Colonic mucosa (tissue), 4 donors: ENCODE measurements at regions not wholly inside any gene's neighbourhood (a gene's known extent, or its start where the extent isn't known, plus 50 kb on each side); places are given as distances from the start of the nearest gene placed in this dataset.
"Not testable (repeated sequence)": the region's sequence is repeated elsewhere in the genome, so short reads cannot be mapped to it uniquely, and the experiment has no call there.

Source experiments
- DNase-seq: peaks from one replicate; pipeline ENCODE4 v3.0.0-alpha.2; 2020
- H3K27ac ChIP-seq: fragments of 200-600 bp; one replicate; pipeline ENCODE4 v1.8.0; 2021
- H3K27me3 ChIP-seq: fragments of 200-600 bp; one replicate; pipeline ENCODE4 v1.8.0; 2021
- H3K36me3 ChIP-seq: fragments of 200-600 bp; one replicate; pipeline ENCODE4 v1.8.0; 2021
- H3K4me1 ChIP-seq: fragments of 200-600 bp; one replicate; pipeline ENCODE4 v1.8.0; 2021; ENCODE audit warnings: mild to moderate bottlenecking
- H3K4me3 ChIP-seq: fragments of 200-600 bp; one replicate; pipeline ENCODE4 v1.8.0; 2021
- H3K9ac ChIP-seq, 2 donors: one replicate each; pipeline ENCODE4 v1.7.0; 2013; ENCODE audit warnings: control low read depth in 2 of 2, low read depth in 2 of 2, low read length in 2 of 2
- H3K9me3 ChIP-seq: fragments of 200-600 bp; one replicate; pipeline ENCODE4 v1.8.0; 2021
- CTCF ChIP-seq: fragments of 200-600 bp; IDR thresholded peaks from one replicate; pipeline ENCODE4 v1.8.0; 2022; ENCODE audit warnings: antibody characterized with exemption, mild to moderate bottlenecking
- intact Hi-C: fragments of 100-400 bp; cut with DNase I; formaldehyde crosslinking; loops from one replicate; pipeline ENCODE4 v1.14.1; 2022
- donor health status: healthy.
- donor health status: DM: no; HTN: no; CAD: no.
- donor health status: DM: no; HTN: no; CAD: no.

- no peak overlapping the region for H3K27ac ChIP-seq
- no peak for DNase-seq
- no peaks in the 10 kb centered on the region for H3K9me3 ChIP-seq
- TF ChIP-seq CTCF: no peak
- no peaks in the 10 kb centered on the region for H3K27me3 ChIP-seq
- H3K4me1 ChIP-seq: no peaks in the 10 kb centered on the region
- no peak overlapping the region for H3K4me3 ChIP-seq
- H3K36me3 ChIP-seq: no peaks in the 10 kb centered on the region
- no peak overlapping the region for H3K9ac ChIP-seq
- intact Hi-C loops: no loop called here
These were observed 186.2 kb upstream of the FRMD6 start for GRCh38 chr14:51465486-51465885.

GRCh38 chr14:51467392-51467791 lies 184.3 kb upstream of the FRMD6 start:
- H3K4me1 ChIP-seq, H3K27ac ChIP-seq, intact Hi-C loops: not testable (repeated sequence)

DNA sequence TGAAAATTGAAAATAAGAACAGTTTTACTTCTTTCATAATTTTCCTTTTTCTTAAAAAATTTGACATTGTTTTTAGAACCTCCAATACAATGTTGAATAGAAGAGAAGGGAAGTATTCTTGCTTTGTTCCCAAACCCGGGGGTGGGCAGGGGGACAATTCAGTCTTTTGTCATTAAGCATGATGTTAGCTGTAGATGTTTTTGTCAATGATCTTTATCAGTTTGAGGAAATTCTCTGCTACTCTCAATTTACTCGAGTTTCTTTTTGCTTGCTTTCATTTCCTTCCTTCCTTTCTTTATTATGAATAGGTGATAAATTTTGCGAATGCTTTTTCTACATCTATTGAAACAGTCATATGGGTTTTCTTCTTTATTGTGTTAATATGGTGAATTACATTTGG lies 183.2 kb upstream of the FRMD6 start:
- no peaks in the 10 kb centered on the region for H3K36me3 ChIP-seq
- no peak overlapping the region for H3K27ac ChIP-seq
- DNase-seq: no peak
- no peak for TF ChIP-seq CTCF
- H3K4me1 ChIP-seq: no peaks in the 10 kb centered on the region
- H3K27me3 ChIP-seq: no peaks in the 10 kb centered on the region
- no peak overlapping the region for H3K4me3 ChIP-seq
- H3K9ac ChIP-seq: no peak overlapping the region
- intact Hi-C loops: no loop called here
- no peaks in the 10 kb centered on the region for H3K9me3 ChIP-seq

More at GRCh38 chr14:51467392-51467791, 184.3 kb upstream of the FRMD6 start:
- not testable (repeated sequence) for H3K9ac ChIP-seq, H3K36me3 ChIP-seq, H3K4me3 ChIP-seq, H3K27me3 ChIP-seq, DNase-seq, H3K9me3 ChIP-seq

- no peak for TF ChIP-seq CTCF
- Histone ChIP-seq H3K27me3 (no peaks in the 10 kb centered on the region), H3K4me3 (no peak overlapping the region), H3K36me3 (no peaks in the 10 kb centered on the region), H3K9ac (no peak overlapping the region), H3K27ac (no peak overlapping the region), H3K9me3 (no peaks in the 10 kb centered on the region), H3K4me1 (no peaks in the 10 kb centered on the region)
- intact Hi-C loops: no loop called here
- no peak for DNase-seq
These were observed 178.8 kb upstream of the FRMD6 start for GRCh38 chr14:51472881-51473280.

GRCh38 chr14:51473351-51473750 lies 178.4 kb upstream of the FRMD6 start:
- H3K4me1 ChIP-seq: no peaks in the 10 kb centered on the region
- DNase-seq: no peak
- no peaks in the 10 kb centered on the region for H3K36me3 ChIP-seq
- H3K9ac ChIP-seq: no peak overlapping the region
- TF ChIP-seq CTCF: no peak
- intact Hi-C loops: no loop called here
- H3K9me3 ChIP-seq: no peaks in the 10 kb centered on the region
- H3K27me3 ChIP-seq: no peaks in the 10 kb centered on the region
- no peak overlapping the region for H3K27ac ChIP-seq
- no peak overlapping the region for H3K4me3 ChIP-seq

- Histone ChIP-seq H3K27me3 (no peaks in the 10 kb centered on the region), H3K4me3 (no peak overlapping the region), H3K9ac (no peak overlapping the region), H3K4me1 (no peaks in the 10 kb centered on the region), H3K9me3 (no peaks in the 10 kb centered on the region), H3K36me3 (no peaks in the 10 kb centered on the region), H3K27ac (no peak overlapping the region)
- intact Hi-C loops: no loop called here
- DNase-seq: no peak
- TF ChIP-seq CTCF: no peak
These were observed 177.7 kb upstream of the FRMD6 start for GRCh38 chr14:51473808-51474565.
